Liver (tissue), 3 donors: ENCODE measurements at regions not wholly inside any gene's neighbourhood (a gene's known extent, or its start where the extent isn't known, plus 50 kb on each side); places are given as distances from the start of the nearest gene placed in this dataset.

Experiments used
- CTCF ChIP-seq: fragments of 150-350 bp; IDR thresholded peaks from 2 replicates; pipeline ENCODE4 v1.5.1; 2017; ENCODE audit warnings: improper control_type of control experiment, low read depth, low read length; ENCODE audit not compliant: missing input control
- FOXA1 ChIP-seq: IDR thresholded peaks from 2 replicates; pipeline ENCODE4 v1.6.1; 2016; ENCODE audit warnings: antibody characterized with exemption
- JUND ChIP-seq, 2 donors: IDR thresholded peaks; 2 replicates each; pipeline ENCODE4 v1.6.1; 2016; ENCODE audit warnings: antibody characterized with exemption in 2 of 2
- MAX ChIP-seq: IDR thresholded peaks from 2 replicates; pipeline ENCODE4 v1.6.1; 2016; ENCODE audit warnings: antibody characterized with exemption
- REST ChIP-seq: IDR thresholded peaks from 2 replicates; pipeline ENCODE4 v1.6.1; 2016; ENCODE audit warnings: antibody characterized with exemption, mild to moderate bottlenecking
- donor health status: healthy.
- donor health status: healthy.

GRCh38 chr15:95565016-95565600 is 765.4 kb upstream of the NR2F2 start:
- TF ChIP-seq FOXA1 (no peak), CTCF (no peak), MAX (no peak), REST (no peak), JUND (IDR thresholded peaks at IDR 0.05) (no peak)
